Right ventricle myocardium superior (tissue), 1 donor: ENCODE measurements at regions not wholly inside any gene's neighbourhood (a gene's known extent, or its start where the extent isn't known, plus 50 kb on each side); places are given as distances from the start of the nearest gene placed in this dataset.

Experiments used
- ATAC-seq: fragments of 200-7000 bp; cut with Tn5 transposase; one replicate; pipeline ENCODE4 v1.9.1; 2020; ENCODE audit warnings: mild to moderate bottlenecking; ENCODE audit not compliant: poor library complexity
- DNase-seq: peaks from one replicate; pipeline ENCODE4 v3.0.0-alpha.2; 2020
- intact Hi-C: fragments of 100-400 bp; cut with DNase I; formaldehyde crosslinking; loops from one replicate; pipeline ENCODE4 v1.11.2; 2022
- donor health status: DM: no; HTN: yes; CAD: no; lungs with severe emphysema.

GRCh38 chr3:110236976-110237610, 834.5 kb upstream of the NECTIN3 start:
- DNase-seq (no peak), ATAC-seq (no peak)
- intact Hi-C loops: no loop called here

DNA sequence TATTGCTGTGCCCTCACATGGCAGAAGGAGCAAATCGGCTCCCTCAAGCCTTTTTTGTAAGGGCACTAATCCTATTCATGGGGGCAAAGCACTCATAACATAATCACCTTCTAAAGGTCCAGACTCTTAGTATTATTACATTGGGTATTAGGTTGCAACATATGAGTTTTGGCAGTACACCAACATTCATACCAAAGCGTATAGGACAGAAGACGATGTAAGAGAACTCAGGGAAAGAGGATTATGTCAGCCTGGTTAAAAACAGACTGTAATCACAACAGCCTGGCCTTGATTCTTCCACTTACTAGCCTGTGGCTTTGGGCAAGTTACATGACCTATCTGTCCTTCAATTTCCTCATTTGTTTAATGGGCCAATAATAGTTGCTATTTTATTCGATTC, 828.5 kb upstream of the NECTIN3 start:
- no peak for ATAC-seq
- intact Hi-C loops: no loop called here
- no peak for DNase-seq

DNA sequence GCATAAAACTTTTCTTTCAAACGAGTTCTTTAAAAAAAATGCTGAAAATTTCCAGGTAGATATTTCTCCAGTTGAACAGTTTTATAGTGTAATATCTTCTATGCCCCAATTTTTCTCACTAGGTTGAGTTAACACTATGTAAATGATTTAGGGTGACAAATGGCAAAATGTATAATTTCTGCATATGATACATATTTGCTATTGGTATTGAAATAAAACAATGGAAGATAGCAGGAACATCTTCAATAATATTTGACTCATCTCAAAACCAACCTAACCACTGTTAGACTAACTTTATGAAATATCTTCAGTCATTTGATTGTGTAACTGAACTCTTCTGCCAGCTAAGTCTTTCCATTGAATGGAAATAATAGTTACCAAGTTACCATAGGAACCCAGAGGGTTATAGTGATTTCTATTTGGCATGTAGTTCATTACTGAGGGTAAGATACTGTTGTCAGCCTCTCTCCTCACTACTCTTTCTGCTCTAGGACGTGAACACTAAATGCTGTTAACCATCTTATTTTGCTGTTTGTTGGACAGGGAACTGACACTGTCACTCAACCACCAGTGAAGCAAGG, 824.7 kb upstream of the NECTIN3 start:
- intact Hi-C loops: no loop called here
- no peak for DNase-seq
- ATAC-seq: no peak

- ATAC-seq (no peak), DNase-seq (no peak)
- intact Hi-C loops: no loop called here
These were observed 823.0 kb upstream of the NECTIN3 start for GRCh38 chr3:110248666-110249065.

DNA sequence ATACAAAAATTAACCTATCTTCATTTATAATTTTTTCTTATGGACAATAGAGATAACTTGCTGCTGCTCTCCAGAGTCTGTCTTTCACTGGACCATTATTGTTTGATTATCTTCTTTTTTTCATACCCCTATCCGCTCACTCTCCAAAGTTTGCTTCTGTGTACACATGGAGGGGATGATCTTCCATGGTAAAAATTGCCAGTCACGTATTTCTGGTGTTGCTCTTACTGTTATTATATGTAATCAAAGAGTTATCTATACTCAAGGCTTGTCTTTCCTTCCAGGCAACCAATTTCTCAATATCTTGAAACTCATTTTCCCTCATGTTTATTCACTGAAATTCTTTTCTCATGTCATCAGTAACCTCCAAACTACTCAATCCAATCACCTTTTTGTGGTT, 817.8 kb upstream of the NECTIN3 start:
- intact Hi-C loops: no loop called here
- no peak for ATAC-seq

DNA sequence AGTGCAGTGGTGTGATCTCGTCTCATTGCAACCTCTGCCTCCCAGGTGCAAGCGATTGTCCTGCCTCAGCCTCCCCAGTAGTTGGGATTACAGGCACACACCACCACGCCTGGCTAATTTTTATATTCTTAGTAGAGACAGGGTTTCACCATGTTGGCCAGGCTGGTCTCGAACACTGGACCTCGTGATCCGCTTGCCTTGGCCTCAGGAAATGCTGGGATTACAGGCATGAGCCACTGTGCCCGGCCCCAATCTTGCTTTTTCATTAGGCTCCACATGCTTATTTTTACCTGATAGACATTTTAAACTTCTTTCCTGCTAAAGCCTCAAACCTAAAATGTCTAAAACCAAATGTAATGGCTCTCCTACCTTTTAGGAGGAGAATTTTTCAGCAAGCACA, 817.0 kb upstream of the NECTIN3 start:
- intact Hi-C loops: no loop called here
- DNase-seq (no peak), ATAC-seq (no peak)

More for the DNA sequence above, 817.8 kb upstream of the NECTIN3 start:
- no peak for DNase-seq

DNA sequence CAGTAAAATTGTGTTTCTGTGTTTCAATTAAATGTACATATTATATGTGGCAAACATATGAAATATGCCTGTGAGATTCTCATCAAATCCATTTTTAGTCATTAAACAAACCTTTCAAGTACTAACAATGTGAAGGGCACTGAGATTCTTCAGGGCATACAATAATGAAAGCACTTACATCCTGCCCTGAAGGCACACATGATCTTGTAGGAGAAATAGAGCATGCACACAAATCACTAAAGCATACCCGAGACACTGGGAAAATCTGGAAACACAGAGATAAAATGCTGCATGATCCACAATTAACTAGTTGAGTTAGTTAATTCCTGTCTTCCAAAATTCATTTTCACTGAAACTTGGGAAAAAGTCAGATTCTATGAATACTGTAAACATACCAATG, 810.5 kb upstream of the NECTIN3 start:
- ATAC-seq: no peak
- intact Hi-C loops: no loop called here
- DNase-seq: no peak

GRCh38 chr3:110262896-110263295, 808.7 kb upstream of the NECTIN3 start:
- intact Hi-C loops: no loop called here

DNA sequence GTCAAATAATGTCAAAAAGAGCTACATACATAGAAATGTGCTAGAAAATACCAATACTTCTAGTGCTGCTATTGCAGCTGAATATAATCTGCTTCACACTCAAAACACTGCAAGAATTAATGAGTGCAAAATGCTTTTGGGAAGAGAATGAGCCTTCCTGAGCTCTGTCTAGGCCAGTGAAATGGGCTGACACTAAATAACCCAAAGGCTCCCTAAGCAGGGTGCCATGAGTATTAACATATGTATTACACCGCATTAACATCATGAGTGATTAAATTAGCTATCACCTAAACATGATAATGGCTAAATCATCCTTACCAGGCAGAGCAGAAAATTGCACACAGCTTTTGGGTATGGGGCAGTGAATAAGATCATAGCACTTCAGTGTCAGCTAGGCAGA, 806.3 kb upstream of the NECTIN3 start:
- intact Hi-C loops: no loop called here
- DNase-seq (no peak), ATAC-seq (no peak)

More at GRCh38 chr3:110262896-110263295, 808.7 kb upstream of the NECTIN3 start:
- DNase-seq (no peak), ATAC-seq (no peak)

- DNase-seq: no peak
- intact Hi-C loops: no loop called here
- no peak for ATAC-seq
These were observed 804.2 kb upstream of the NECTIN3 start for GRCh38 chr3:110267304-110267845.

DNA sequence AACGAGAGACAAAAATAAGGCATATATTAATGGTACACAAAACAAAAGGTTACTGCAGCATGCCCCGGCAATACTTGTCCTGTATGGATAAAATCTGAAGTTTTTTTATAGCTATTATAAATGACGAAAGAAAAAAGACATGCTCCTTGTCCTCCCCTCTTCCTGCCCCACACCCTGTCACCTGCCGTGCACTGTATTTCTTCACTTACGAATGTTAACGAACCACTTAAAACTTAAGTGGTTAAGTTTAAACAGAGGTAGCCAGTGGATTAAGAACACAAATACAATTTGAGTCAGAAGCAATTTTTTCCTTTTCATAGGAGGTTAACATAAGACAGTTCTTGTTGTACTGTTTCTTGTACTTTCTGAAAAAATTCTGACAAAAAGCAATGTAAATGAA, 799.1 kb upstream of the NECTIN3 start:
- no peak for ATAC-seq
- intact Hi-C loops: no loop called here

GRCh38 chr3:110291886-110292501, 779.6 kb upstream of the NECTIN3 start:
- intact Hi-C loops: no loop called here
- DNase-seq (no peak), ATAC-seq (no peak)

More for the DNA sequence above, 799.1 kb upstream of the NECTIN3 start:
- DNase-seq: no peak

DNA sequence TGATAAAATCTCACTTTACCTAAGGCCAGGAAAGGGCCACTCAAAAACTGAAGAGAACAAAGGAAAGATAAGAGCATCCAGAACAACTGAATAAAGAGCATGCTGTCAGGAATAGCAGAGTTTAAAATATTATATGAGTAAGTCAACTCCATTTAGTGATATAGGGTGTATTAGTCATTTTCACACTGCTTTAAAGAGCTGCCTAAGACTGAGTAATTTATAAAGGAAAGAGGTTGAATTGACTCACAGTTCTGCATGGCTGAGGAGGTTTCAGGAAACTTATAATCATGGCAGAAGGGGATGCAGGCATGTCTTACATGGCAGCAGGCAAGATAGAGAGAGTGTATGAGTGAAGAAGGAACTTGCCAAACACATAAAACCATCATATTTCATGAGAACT, 778.0 kb upstream of the NECTIN3 start:
- ATAC-seq: no peak
- intact Hi-C loops: no loop called here

DNA sequence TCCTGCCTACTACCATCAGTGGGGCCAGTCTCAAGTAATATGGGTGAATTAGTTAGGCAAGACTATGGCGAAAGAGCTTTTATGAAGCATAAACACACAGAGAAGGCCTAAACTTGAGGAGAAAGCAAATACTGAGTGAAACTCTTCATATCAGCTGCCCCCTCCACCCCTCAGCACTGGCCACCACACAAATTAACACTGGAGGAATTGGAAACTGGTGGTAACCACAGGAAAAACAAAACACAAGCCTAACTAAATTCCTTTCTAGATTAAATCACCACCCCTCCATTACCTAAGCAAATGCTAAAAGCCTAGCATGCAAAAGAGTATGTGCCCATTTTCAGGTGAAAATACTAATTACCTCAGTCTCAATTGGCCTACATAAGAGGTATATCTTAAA, 774.7 kb upstream of the NECTIN3 start:
- ATAC-seq (no peak), DNase-seq (no peak)
- intact Hi-C loops: no loop called here

More for the DNA sequence above, 778.0 kb upstream of the NECTIN3 start:
- DNase-seq: no peak

GRCh38 chr3:110301781-110302180, 769.8 kb upstream of the NECTIN3 start:
- no peak for ATAC-seq
- intact Hi-C loops: no loop called here
- DNase-seq: no peak

DNA sequence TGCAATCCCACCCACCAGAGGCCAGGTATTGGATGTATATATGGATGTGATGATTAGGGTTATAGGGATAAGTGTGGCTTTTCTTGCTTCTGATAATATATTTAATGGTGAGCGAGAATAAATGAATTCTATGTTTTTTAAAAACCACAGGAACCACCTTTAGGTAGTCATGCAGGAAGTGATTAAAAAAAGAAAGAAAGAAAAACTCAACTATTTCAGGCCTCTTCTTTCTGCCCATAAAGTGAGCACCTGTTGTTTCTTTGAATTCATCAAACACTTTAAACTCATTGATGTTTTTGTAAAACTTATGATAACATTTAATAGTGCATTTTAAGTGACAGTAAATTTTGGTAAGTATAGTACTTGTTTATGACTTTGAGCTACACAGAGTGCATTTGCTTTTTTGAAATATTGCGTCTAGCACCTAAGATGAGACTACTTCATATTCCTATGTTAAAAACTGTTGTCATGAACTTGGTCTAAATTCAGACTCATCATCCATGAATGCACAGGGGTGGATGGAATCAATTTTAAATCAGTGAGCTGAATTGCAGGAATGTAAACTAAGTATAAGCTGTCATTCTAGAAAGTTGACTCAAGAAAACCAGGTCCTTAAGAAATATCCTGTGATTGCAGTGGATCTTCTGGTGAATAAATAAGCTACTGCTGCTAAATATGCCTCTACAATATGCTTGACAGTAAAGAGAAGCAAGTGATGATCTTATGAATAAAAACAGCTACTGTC, 764.4 kb upstream of the NECTIN3 start:
- intact Hi-C loops: no loop called here
- no peak for ATAC-seq
- no peak for DNase-seq

DNA sequence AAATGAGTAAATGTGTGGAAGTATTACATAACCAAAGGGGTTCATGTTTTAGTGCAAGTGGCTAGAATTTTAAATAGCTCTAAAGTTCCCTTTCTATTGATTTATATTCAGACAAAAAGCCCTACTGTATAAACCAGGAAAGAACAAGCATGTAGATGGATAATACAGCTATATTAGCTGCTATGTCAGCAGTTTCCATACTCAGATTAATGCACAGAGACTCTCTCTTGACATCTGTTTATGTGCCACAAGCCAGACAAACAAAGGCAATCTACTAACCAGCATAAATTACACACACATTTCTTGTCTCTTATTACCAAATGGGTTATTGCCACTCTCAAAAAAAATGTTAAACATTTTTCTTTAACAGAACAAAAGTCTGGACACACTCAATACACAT, 760.1 kb upstream of the NECTIN3 start:
- intact Hi-C loops: no loop called here
- ATAC-seq (no peak), DNase-seq (no peak)

- intact Hi-C loops: loop anchor here (5.0 kb wide), 1 partner anchor 582 kb away; no protein-coding TSS in a partner anchor
- ATAC-seq (peak; percentile 76), DNase-seq (peak; percentile 36)
These were observed 757.0 kb upstream of the NECTIN3 start for GRCh38 chr3:110314512-110315114.

DNA sequence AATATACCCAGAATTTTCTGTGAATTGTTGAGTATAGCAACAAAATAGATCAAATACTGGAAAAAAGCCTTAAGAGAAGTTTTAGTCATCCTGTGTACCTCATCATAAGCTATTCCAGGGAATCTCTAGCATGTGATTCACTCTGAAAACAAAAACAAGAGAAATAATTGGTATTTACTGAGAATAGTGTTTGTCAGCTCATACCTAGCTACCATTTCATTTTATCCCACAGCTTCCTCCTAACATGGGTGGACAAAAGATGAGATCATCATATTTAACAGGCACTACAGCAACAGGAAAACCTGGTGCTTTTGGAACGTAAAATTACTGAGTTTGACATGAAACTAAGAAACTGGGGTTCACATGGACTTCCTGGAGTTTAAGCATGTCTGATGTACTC, 753.5 kb upstream of the NECTIN3 start:
- intact Hi-C loops: loop anchor here (5.0 kb wide), 1 partner anchor 586 kb away; no protein-coding TSS in a partner anchor

More for the DNA sequence above, 753.5 kb upstream of the NECTIN3 start:
- DNase-seq: no peak
- ATAC-seq: no peak
